GM21529 (cell line): ENCODE measurements at regions not wholly inside any gene's neighbourhood (a gene's known extent, or its start where the extent isn't known, plus 50 kb on each side); places are given as distances from the start of the nearest gene placed in this dataset.

ENCODE experiments used
- ATAC-seq: cut with Tn5 transposase; IDR thresholded peaks from one replicate; pipeline ENCODE4 v1.9.1; 2021; ENCODE audit not compliant: unreplicated experiment

DNA sequence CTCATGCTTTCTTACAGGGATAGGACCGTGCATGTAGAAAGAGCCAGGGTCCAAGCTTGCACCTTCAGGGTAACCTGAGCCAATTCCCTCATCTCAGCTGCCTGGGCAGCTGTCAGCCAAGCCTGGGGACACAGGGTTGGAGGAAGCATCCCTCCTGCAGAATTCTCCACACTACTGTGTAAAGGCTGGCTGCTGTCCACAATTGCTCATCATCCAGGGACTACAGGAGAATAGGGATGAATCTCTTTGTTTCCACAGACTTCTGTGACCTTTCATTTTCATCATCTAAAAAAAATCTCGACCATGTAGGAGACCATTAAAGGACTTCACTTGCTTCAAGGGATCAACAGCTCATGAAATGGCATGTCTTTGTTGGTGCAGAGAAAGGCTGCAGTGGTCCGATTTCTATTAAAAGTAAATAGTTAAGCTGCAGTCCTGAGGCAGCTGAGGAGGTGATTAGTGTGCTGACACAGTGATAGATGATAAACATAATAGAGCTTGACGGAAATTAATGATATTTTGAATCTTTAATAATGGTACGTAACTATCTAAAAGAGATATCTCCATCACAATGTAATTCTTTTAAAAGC is 74.4 kb upstream of the COPS8 start:
- no peak for ATAC-seq

- no peak for ATAC-seq
These were observed 73.7 kb upstream of the COPS8 start for GRCh38 chr2:237012004-237012403.

- no peak for ATAC-seq
These were observed 73.0 kb upstream of the COPS8 start for GRCh38 chr2:237012577-237013267.

DNA sequence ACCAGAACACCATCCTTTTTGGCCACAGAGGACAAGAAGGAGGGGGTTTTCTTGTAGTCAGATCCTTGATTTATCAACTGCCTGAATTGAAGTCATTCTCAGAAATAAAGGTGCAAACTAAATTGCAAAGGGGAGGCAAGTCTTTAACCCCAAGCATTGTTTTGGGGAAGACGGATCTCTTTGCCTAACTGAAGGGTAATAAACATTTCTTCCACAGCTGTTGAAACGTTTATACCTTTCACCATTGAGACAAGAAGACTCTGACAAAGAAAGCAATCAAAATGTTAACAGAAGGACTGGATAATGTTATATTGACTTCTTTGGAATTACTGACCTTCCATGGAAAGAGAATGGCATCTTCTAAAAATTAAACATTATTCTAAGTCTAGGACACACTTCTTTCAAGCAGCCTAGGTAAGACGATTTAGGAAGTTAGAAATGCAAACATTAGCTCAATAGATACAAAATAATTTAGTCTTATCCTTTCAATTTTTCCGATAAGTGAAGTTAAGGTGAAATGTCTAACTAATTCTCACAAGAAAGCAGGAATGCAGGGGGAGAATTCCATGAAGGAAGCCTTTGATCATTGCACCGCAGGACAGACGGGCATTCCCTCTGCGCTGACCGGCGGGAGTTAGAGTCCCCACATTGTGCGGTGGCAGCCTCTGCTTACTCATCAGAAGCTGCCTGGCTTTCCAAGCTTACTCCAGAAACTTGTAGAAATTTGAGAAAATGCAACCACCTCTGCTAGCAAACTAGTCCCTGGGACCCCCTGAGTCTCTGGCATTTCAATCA is 69.4 kb upstream of the COPS8 start:
- no peak for ATAC-seq

DNA sequence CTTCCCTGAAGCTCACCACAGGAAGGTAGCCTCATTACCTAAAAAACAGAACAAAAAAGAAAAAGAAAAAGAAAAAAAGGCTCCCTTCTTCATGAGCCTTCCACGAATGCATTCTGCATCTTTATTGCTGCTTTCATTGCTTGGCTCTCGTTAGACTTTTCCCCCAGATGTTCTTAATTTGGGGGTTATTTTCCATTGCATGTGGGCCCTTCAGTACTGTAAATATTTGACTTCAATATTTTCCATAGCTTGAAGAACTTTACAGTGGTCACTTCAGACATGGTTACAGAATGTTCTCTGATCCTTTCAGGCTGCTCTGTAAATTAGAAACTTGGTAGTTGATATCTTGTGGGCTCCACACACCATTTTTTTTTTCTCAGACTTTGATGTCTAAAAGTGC is 65.6 kb upstream of the COPS8 start:
- ATAC-seq, result no peak

DNA sequence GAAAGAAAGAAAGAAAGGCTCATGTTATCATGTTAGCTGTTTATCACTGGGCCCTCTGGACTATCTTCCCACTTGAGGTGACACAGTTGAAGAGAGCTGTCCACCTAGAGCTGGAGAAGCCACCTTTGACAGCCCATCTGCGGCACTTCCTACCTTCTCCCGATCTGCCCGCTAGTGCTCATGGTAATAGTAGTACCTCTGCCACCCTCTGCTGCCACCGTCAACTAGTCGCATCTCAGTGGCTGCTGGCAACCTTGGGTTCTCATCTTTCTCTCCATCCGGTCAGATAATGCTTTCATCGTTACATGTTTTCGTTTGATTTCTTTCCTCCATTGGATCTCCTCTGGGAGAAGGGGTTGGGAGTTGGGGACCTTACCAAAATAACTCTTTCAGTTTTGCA is 63.2 kb upstream of the COPS8 start:
- no peak for ATAC-seq

GRCh38 chr2:237024255-237024654 is 61.4 kb upstream of the COPS8 start:
- ATAC-seq, result no peak

DNA sequence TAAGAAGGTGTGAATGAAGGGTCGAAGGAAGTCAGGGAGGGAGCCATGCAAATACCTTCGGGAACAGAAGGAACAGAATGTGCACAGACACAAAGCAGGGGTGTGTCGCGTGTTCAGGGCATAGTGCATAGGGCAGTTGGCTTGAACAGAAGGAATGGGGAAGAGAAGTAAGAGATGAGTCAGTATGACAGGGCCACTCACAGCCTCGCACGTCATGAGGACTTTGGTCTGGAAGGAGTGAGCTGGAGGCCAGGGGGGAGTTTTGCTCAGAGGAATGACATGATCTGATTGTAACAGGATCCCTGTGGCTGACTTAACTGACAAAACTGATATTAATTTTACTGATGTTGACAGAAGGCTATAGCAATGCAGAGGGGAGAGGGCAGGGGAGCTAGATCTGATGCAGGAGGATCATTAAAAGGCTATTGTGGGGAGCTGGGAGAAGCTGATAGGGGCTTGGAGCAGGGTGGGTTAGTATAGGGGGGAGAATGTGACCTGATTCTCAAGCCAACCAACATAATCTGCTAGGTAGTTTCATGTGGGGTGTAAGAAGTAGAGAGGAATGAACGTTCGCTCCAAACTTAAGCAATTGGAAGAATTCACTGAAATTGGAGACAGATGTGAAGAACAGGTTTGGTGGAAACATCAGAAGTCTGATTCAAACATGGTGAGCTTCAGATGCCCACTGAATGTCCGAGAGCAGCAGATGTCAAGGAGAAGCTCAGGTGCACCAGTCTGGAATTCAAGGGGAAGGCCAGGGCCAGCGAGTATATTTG is 60.4 kb upstream of the COPS8 start:
- ATAC-seq, result no peak

GRCh38 chr2:237026981-237027711 is 58.5 kb upstream of the COPS8 start:
- ATAC-seq, result no peak

DNA sequence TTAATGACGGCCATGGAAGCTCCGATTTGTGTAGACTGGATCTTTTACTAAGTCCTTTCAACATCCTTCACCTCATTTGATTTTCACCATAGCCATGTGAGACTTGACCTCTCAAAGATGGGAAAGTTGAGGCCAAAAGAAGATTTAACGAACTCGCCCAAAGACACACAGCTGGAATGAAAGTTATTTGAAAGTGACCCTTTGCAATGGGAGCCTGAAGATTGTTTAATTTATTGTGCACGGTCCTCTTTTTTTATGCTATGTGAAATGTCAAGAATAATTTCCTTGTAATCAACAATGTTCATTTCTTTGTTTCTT is 58.0 kb upstream of the COPS8 start:
- no peak for ATAC-seq

DNA sequence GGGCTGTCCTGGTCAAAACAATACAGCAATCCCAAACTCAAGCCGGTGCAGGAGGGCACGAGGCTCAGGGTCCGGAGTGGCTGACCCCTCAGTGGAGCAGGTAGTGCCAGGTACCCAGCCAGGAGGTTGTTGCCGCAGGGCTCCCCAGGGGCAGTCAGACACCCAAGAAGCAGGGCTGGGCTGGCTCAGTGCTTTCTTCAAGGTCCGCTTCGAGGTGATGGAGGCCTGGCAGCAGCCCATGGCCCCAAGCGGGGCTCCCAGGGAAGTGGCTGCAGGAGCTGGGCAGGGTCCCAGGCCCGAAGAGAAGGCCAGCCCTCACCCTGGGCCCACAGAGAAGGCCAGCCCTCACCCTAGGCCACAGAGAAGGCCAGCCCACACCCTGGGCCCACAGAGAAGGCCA is 55.3 kb upstream of the COPS8 start:
- no peak for ATAC-seq

- no peak for ATAC-seq
These were observed 52.1 kb upstream of the COPS8 start for GRCh38 chr2:237033536-237034060.

DNA sequence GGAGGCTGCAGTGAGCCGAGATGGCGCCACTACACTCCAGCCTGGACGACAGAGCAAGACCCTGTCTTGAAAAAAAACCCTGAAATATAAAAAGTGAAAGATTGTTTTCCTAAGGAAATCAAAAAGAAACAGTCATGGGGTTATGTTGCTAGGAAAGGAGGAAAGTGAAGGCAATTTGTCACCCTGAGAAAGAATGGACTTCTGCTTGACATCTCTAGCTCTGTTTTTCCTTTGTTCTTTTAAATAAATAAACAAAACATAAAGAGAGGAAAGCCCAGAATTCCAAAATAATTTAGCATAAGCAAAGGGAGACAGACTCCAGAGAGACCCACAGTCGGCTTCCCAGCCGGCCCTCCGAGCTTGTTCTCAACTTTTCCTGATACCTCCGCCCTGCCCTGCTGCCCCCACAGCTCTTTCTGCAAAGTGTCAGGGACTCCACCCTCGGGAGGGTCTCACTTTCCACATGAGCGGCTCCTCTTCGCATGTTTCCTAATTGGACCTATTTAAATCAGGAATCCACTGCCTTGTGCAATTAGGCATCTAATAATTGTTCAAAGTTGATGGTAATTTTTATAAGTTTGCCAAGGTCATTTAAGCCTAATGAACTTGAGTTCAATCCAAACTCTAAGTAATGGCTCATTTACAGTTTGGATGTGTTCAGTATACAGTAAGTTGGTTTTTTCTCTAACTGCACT is 49.8 kb upstream of the COPS8 start:
- no peak for ATAC-seq
